ENCODE measurements at regions not wholly inside any gene's neighbourhood (a gene's known extent, or its start where the extent isn't known, plus 50 kb on each side); places are given as distances from the start of the nearest gene placed in this dataset.

DNA sequence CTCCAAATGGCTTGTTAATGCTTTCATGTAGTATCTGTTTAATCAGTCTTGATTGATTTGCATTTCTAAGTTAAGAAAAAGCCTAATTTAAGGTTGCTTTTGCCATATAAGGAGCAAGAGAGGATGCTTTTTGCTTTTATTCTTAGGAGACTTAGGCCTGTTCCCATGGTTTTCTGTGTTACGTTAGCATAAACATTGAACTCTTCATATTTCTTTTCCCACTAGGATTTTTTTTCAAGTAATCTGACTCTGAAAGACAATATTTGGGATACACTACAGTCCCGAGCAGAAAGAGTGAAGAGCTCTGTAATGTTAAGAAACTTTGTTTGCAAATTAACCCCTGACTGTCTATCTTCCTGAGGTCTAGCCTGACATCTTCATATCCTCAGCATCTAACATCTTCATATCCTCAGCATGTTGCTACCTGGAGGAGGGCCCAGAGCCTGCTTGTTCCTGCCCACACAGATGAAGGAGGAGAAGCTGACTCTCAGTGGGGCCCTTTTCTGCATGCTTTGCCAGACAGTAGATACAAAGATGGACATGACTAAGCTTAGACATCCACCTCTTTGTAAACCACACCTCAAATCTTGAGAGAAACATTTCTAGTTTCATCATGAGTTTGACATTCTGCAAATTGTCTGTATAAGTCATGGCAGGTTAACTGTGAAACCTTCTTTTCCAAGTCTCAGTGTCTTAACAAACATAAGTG is 86.2 kb upstream of the COL6A5 start:
- no peak for DNase-seq (ENCODE audit: low read depth in 3 of 3)

- DNase-seq (ENCODE audit: low read depth in 3 of 3) = no peak
These were observed 84.6 kb upstream of the COL6A5 start for GRCh38 chr3:130260918-130261317.

DNA sequence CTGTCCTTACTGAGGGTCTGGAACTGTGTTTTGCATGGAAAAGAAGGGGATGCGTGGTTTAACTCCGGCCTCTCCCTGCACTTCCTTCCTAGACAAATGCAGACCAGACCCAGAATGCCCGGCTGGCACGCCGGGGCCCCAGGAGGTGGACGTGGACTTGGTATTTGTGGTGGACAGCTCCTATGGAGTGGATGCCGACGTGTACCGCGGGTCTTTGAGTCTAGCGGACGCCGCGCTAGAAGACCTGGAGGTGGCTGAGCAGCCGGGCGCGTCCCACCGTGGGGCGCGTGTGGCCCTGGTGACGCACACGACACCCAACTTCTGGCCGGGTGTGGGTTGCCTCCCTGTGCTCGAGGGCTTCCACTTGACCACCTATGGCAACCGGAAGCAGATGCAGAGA is 81.8 kb upstream of the COL6A5 start:
- no peak for DNase-seq (ENCODE audit: low read depth in 3 of 3)

DNA sequence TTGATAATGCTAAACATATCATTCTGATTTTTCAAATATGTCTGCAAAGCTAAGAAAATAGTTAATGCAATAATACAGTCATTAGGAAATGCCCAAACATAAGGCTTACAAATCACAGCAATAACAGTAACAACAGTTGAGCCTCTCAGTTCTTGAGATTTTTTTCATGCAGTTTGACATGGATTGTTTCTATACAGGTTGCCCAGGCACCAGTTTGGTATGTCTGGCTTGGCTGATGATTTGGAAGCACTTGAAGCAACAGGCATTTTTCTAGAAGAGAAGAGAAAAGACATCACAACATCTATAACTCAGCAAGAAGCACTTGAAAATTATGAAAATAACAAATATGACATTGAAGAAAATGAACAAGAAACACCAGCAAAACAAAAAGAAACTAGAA is 78.7 kb upstream of the COL6A5 start:
- no peak for DNase-seq (ENCODE audit: low read depth in 3 of 3)

DNA sequence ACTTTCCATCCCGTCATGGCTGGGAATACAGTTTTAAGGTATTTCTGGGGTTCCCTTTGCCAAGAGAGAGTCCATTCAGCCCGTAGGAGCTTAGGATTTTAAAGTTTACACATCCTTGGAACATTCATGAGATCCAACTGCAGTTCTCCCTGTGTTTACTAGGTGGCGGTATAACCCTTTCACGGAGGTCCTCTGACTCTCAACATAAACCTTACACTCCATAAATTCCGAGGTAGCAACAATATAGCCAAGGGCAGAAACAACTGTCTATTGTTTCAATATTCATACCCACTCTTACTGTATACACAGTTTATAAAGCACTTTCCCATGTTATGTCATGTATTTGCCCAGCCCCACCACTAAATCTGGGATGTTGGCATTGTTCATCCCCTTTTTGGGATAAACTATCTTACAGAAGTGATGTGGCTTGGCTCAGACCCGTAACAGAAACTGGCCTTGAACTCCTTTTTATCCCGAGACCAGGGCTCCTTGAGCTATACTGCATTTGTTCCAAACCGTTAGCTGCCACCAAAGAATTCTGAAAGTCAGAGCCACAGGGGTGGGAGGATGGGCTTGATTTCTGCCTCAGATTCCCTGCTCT is 69.2 kb upstream of the COL6A5 start:
- no peak for DNase-seq (ENCODE audit: low read depth in 3 of 3)

GRCh38 chr3:130288670-130289069 is 56.8 kb upstream of the COL6A5 start:
- no peak for DNase-seq (ENCODE audit: low read depth in 3 of 3)

GRCh38 chr3:130291148-130291547 is 54.3 kb upstream of the COL6A5 start:
- DNase-seq (ENCODE audit: low read depth in 3 of 3) = no peak

DNA sequence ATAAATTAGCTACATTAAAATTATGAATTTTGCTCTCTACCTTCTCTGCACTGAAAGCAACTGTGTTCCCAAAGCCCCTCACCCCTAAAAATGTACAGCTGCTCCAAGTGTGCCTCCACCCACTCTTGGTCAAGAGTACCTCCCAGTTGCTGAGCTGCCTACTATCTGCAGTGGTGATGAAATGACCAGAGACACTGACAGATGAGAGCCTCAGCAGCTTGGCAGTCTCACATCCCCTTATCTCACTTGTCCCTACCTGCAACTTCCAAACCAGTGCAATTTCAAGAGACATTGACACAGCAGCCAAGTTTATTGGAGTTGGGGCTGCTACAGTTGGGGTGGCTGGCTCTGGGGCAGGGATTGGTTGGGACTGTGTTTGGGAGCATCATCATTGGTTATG is 52.2 kb upstream of the COL6A5 start:
- DNase-seq (ENCODE audit: low read depth in 3 of 3) = no peak
